PC-9 (cell line): ENCODE measurements at regions not wholly inside any gene's neighbourhood (a gene's known extent, or its start where the extent isn't known, plus 50 kb on each side); places are given as distances from the start of the nearest gene placed in this dataset.

ENCODE experiments used
- BruUV-seq: library from RNA; stranded (reverse); fragments of 400-500 nt; replicated peaks from 2 replicates; lab custom pipeline; 2021; lab: Mats Ljungman, UMichigan
- CTCF ChIA-PET: fragments of 300-600 bp; sonication (Branson Sonifier 250); formaldehyde crosslinking; loops from one replicate; lab custom pipeline; 2022; ENCODE audit warnings: antibody characterized with exemption; lab: Charles Lee
- POLR2A ChIA-PET: fragments of 300-600 bp; sonication (Branson Sonifier 250); formaldehyde crosslinking; loops from one replicate; lab custom pipeline; 2022; ENCODE audit warnings: antibody characterized with exemption; ENCODE audit not compliant: unreplicated experiment; lab: Charles Lee
- DNase-seq, 2 experiments: peaks; one replicate each; pipeline versions ENCODE4 v3.0.0 to v3.0.0-alpha.2; 2015 to 2022; ENCODE audit warnings: mixed read lengths in 1 of 2
- H2AFZ ChIP-seq: fragments of 200-600 bp; sonication (generic); 2 replicates; pipeline ENCODE4 v1.8.1; 2017; ENCODE audit warnings: antibody characterized with exemption
- H3F3A ChIP-seq: fragments of 200-600 bp; sonication (generic); 2 replicates; pipeline ENCODE4 v1.8.1; 2017; ENCODE audit warnings: antibody characterized with exemption, mild to moderate bottlenecking, low read depth; ENCODE audit not compliant: insufficient read depth
- H3K27ac ChIP-seq: fragments of 200-600 bp; sonication (generic); 2 replicates; pipeline ENCODE4 v1.6.1; 2016; ENCODE audit warnings: mixed run types
- H3K27me3 ChIP-seq: fragments of 200-600 bp; sonication (generic); 2 replicates; pipeline ENCODE4 v1.6.1; 2016; ENCODE audit warnings: low read depth, mixed run types; ENCODE audit not compliant: insufficient read depth
- H3K36me3 ChIP-seq: fragments of 200-600 bp; sonication (generic); 2 replicates; pipeline ENCODE4 v1.6.1; 2016; ENCODE audit warnings: low read depth, mixed run types
- H3K4me1 ChIP-seq: fragments of 200-600 bp; sonication (generic); replicated peaks from 2 replicates; pipeline ENCODE4 v1.6.1; 2016; ENCODE audit warnings: mixed run types; ENCODE audit not compliant: insufficient read depth
- H3K4me2 ChIP-seq: fragments of 200-600 bp; sonication (generic); 2 replicates; pipeline ENCODE4 v1.6.1; 2017; ENCODE audit warnings: mixed run types
- H3K4me3 ChIP-seq: fragments of 200-600 bp; sonication (generic); 2 replicates; pipeline ENCODE4 v1.6.1; 2016; ENCODE audit warnings: mixed run types
- H3K79me2 ChIP-seq: fragments of 200-600 bp; sonication (generic); 2 replicates; pipeline ENCODE4 v1.6.1; 2017; ENCODE audit warnings: low read depth, mixed run types
- H3K9me2 ChIP-seq: fragments of 200-600 bp; sonication (generic); 2 replicates; pipeline ENCODE4 v1.8.1; 2017; ENCODE audit warnings: mild to moderate bottlenecking; ENCODE audit not compliant: insufficient read depth
- H3K9me3 ChIP-seq: fragments of 200-600 bp; sonication (generic); 2 replicates; pipeline ENCODE4 v1.8.1; 2016; ENCODE audit warnings: low read depth; ENCODE audit not compliant: insufficient read depth
- H4K20me1 ChIP-seq: fragments of 200-600 bp; sonication (generic); 2 replicates; pipeline ENCODE4 v1.8.1; 2017; ENCODE audit not compliant: insufficient read depth
- CTCF ChIP-seq: fragments of 200-600 bp; sonication (generic); conservative IDR thresholded peaks from 2 replicates; pipeline ENCODE4 v1.6.1; 2017; ENCODE audit warnings: mixed run types, antibody characterized with exemption, mild to moderate bottlenecking, moderate library complexity
- EZH2 ChIP-seq: fragments of 200-600 bp; sonication (generic); IDR thresholded peaks from 2 replicates; pipeline ENCODE4 v1.8.0; 2017; ENCODE audit warnings: antibody characterized with exemption, low read depth
- intact Hi-C: fragments of 100-400 bp; cut with micrococcal nuclease; formaldehyde crosslinking; loops from one replicate; pipeline ENCODE4 v1.10.0; 2022; ENCODE audit not compliant: unreplicated experiment

DNA sequence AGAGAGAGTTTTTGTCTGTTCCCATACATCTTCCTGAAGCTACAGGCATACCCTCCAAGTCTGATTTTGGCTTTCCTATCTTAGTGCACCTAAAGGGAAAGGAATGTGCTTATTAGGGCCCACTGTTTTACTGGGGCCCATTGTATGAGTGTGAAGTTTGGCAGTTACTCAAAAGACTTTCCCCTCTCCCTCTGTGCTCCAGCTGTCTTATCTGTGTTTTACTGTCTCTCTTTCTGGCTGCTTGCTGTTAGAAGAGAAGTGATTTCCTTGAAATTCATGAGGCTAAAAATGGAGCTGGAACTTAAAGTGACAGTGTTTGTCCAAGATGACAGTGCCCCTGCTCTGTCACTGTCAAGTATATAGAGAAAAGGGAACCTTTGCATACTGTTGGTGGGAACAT is 436.2 kb downstream of the OCA2 start:
- H3K4me1 ChIP-seq = no peaks in the 10 kb centered on the region
- no peaks in the 10 kb centered on the region for H3K9me2 ChIP-seq
- no peaks in the 10 kb centered on the region for H4K20me1 ChIP-seq
- intact Hi-C loops = no loop called here
- H2AFZ ChIP-seq = no peak overlapping the region
- H3K79me2 ChIP-seq = no peaks in the 10 kb centered on the region
- no peaks in the 10 kb centered on the region for H3K9me3 ChIP-seq
- no peak overlapping the region for H3K4me3 ChIP-seq
- POLR2A ChIA-PET = no interaction called here
- no peak overlapping the region for H3K4me2 ChIP-seq
- no peak for DNase-seq
- TF ChIP-seq CTCF (no peak), EZH2 (no peak)
- BruUV-seq = no TSS peak
- CTCF ChIA-PET = no interaction called here
- H3K36me3 ChIP-seq = no peaks in the 10 kb centered on the region
- H3K27ac ChIP-seq = no peak overlapping the region
- H3K27me3 ChIP-seq = peaks cover 8% of the 10 kb centered on the region; the same call in 1 of the 2 replicates
- no peaks in the 10 kb centered on the region for H3F3A ChIP-seq

DNA sequence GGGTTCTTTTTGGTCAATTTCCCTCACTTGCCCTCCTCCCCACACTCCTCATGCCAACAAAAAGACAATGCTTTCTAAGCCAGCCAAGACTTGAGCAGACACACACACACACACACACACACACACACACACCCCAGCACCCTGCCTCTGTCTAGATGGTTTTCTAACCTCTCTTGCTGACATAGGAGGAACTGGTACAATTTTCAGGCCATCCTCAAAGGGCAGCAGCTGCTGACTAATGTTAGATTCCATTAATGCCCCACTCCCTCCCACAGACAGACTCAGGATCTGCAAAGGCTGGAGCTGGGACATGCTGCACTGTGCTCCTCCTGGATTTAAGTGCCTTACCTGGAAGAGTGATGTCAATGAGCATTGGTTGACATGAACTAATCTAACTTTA is 438.4 kb downstream of the OCA2 start:
- Histone ChIP-seq H3F3A (no peaks in the 10 kb centered on the region), H3K4me3 (no peak overlapping the region), H2AFZ (no peak overlapping the region), H3K9me3 (no peaks in the 10 kb centered on the region), H3K4me1 (no peaks in the 10 kb centered on the region), H3K4me2 (no peak overlapping the region), H4K20me1 (no peaks in the 10 kb centered on the region), H3K27me3 (peaks cover 14% of the 10 kb centered on the region; the same call in 1 of the 2 replicates), H3K79me2 (no peaks in the 10 kb centered on the region), H3K9me2 (no peaks in the 10 kb centered on the region), H3K27ac (no peak overlapping the region), H3K36me3 (no peaks in the 10 kb centered on the region)
- CTCF ChIA-PET = no interaction called here
- BruUV-seq = no TSS peak
- intact Hi-C loops = no loop called here
- DNase-seq = no peak
- POLR2A ChIA-PET = no interaction called here
- TF ChIP-seq CTCF (no peak), EZH2 (no peak)

DNA sequence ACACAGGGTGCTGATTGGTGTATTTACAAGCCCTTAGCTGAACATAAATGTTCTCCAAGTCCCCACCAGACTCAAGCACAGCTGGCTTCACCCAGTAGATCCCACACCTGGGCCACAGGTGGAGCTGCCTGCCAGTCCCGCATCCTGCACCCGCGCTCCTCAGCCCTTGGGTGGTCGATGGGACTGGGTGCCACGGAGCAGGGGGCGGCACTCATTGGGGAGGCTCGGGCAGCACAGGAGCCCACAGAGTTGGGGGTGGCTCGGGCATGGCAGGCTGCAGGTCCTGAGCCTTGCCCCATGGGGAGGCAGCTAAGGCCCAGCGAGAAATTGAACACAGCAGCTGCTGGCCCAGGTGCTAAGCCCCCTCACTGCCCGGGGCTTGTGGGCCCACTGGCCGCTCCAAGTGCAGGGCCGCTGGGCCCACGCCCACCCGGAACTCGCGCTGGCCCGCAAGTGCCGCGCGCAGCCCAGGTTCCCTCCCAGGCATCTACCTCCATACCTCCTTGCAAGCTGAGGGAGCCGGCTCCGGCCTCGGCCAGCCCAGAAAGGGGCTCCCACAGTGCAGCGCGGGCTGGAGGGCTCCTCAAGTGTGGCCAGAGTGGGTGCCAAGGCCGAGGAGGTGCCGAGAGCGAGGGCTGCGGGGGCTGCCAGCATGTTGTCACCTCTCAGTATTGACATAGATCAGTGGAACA is 442.7 kb downstream of the OCA2 start:
- no TSS peak for BruUV-seq
- Histone ChIP-seq H3K4me3 (no peak overlapping the region), H3K9me3 (no peaks in the 10 kb centered on the region), H3F3A (no peaks in the 10 kb centered on the region), H3K4me2 (no peak overlapping the region), H3K27me3 (peaks cover 8% of the 10 kb centered on the region; the same call in 1 of the 2 replicates), H3K27ac (no peak overlapping the region), H3K4me1 (no peaks in the 10 kb centered on the region), H3K79me2 (no peaks in the 10 kb centered on the region), H3K9me2 (no peaks in the 10 kb centered on the region), H2AFZ (no peak overlapping the region), H3K36me3 (no peaks in the 10 kb centered on the region), H4K20me1 (no peaks in the 10 kb centered on the region)
- POLR2A ChIA-PET = no interaction called here
- TF ChIP-seq CTCF (no peak), EZH2 (no peak)
- intact Hi-C loops = no loop called here
- no peak for DNase-seq
- CTCF ChIA-PET = no interaction called here
